ENCODE measurements at regions not wholly inside any gene's neighbourhood (a gene's known extent, or its start where the extent isn't known, plus 50 kb on each side); places are given as distances from the start of the nearest gene placed in this dataset.

- TF ChIP-seq CTCF (IDR thresholded peaks at IDR 0.05) (no peak), POLR2A (IDR thresholded peaks at IDR 0.05) (no peak)
Observed at GRCh38 chr7:25718596-25718995, 433.4 kb upstream of the NFE2L3 start.

Measured in gastroesophageal sphincter (tissue), 3 donors.